ENCODE measurements at regions not wholly inside any gene's neighbourhood (a gene's known extent, or its start where the extent isn't known, plus 50 kb on each side); places are given as distances from the start of the nearest gene placed in this dataset.

- no peak for TF ChIP-seq CTCF (conservative IDR thresholded peaks at IDR 0.05; ENCODE audit: low read length)
- no peak for DNase-seq (ENCODE audit: low read depth)
- H3K4me3 ChIP-seq (ENCODE audit: low read length) = no peak overlapping the region
These were observed 157.9 kb downstream of the ASB1 start for GRCh38 chr2:238584617-238585016.

GRCh38 chr2:238585836-238586821, 159.4 kb downstream of the ASB1 start:
- DNase-seq (ENCODE audit: low read depth) = peak; percentile 15
- TF ChIP-seq CTCF (conservative IDR thresholded peaks at IDR 0.05; ENCODE audit: low read length) = no peak
- no peak overlapping the region for H3K4me3 ChIP-seq (ENCODE audit: low read length)

- no peak overlapping the region for H3K4me3 ChIP-seq (ENCODE audit: low read length)
- no peak for DNase-seq (ENCODE audit: low read depth)
- no peak for TF ChIP-seq CTCF (conservative IDR thresholded peaks at IDR 0.05; ENCODE audit: low read length)
These were observed 160.4 kb downstream of the ASB1 start for GRCh38 chr2:238586931-238587775.

- TF ChIP-seq CTCF (conservative IDR thresholded peaks at IDR 0.05; ENCODE audit: low read length) = no peak
- no peak overlapping the region for H3K4me3 ChIP-seq (ENCODE audit: low read length)
These were observed 161.3 kb downstream of the ASB1 start for GRCh38 chr2:238587776-238588660.

GRCh38 chr2:238589591-238590460, 163.1 kb downstream of the ASB1 start:
- no peak for DNase-seq (ENCODE audit: low read depth)
- H3K4me3 ChIP-seq (ENCODE audit: low read length) = no peak overlapping the region
- TF ChIP-seq CTCF (conservative IDR thresholded peaks at IDR 0.05; ENCODE audit: low read length) = no peak

More at GRCh38 chr2:238587776-238588660, 161.3 kb downstream of the ASB1 start:
- no peak for DNase-seq (ENCODE audit: low read depth)

GRCh38 chr2:238591732-238592131, 165.0 kb downstream of the ASB1 start:
- TF ChIP-seq CTCF (conservative IDR thresholded peaks at IDR 0.05; ENCODE audit: low read length) = no peak

More at GRCh38 chr2:238591732-238592131, 165.0 kb downstream of the ASB1 start:
- H3K4me3 ChIP-seq (ENCODE audit: low read length) = no peak overlapping the region
- DNase-seq (ENCODE audit: low read depth) = no peak

Data from AG10803 (cell line).